ENCODE measurements at regions not wholly inside any gene's neighbourhood (a gene's known extent, or its start where the extent isn't known, plus 50 kb on each side); places are given as distances from the start of the nearest gene placed in this dataset.

GRCh38 chr12:32025906-32026305 is 66.7 kb downstream of the RESF1 start:
- no peak overlapping the region for H3K14ac ChIP-seq (ENCODE audit: low read length)
- H3K4me2 ChIP-seq (ENCODE audit: insufficient read depth, low read length, poor library complexity, severe bottlenecking), result no peak overlapping the region
- no peak overlapping the region for H2AFZ ChIP-seq (ENCODE audit: low read length)
- H2AK5ac ChIP-seq (ENCODE audit: low read depth, low read length), result no peak overlapping the region
- H3K18ac ChIP-seq (ENCODE audit: low read length), result no peak overlapping the region
- H2BK15ac ChIP-seq (ENCODE audit: low read length), result no peak overlapping the region
- no peak overlapping the region for H2BK120ac ChIP-seq (ENCODE audit: low read depth, low read length)
- DNase-seq (ENCODE audit: low spot score), result no peak
- H4K8ac ChIP-seq (ENCODE audit: low read depth, low read length), result no peak overlapping the region
- no peak overlapping the region for H3K4ac ChIP-seq (ENCODE audit: low read length)
- H3K27me3 ChIP-seq (ENCODE audit: control insufficient read depth in 3 of 3, insufficient read depth in 3 of 3, low read depth in 1 of 3, low read length in 3 of 3), result no peaks in the 10 kb centered on the region
- peaks cover 2 to 9% of the 10 kb centered on the region in 2 donors for H3K4me1 ChIP-seq (ENCODE audit: control insufficient read depth in 2 of 2, insufficient read depth in 1 of 2, low read depth in 1 of 2, low read length in 2 of 2)
- peaks cover 0 to 4% of the 10 kb centered on the region in 2 donors for H3K9me3 ChIP-seq (replicated peaks in 1 of 2; ENCODE audit: control insufficient read depth in 2 of 2, insufficient read depth in 1 of 2, low read depth in 1 of 2, low read length in 2 of 2)
- WGBS, 2 donors (ENCODE audit: extremely low coverage in 2 of 2, insufficient read length in 2 of 2, insufficient replicate concordance in 1 of 2), result no CpG with 5 or more reads among the region's 8 CpGs
- H2BK12ac ChIP-seq (ENCODE audit: low read length), result no peak overlapping the region
- H3K79me1 ChIP-seq (ENCODE audit: low read depth, low read length), result no peaks in the 10 kb centered on the region
- no peak overlapping the region for H3K9ac ChIP-seq (ENCODE audit: low read depth, low read length, poor library complexity)
- no peak overlapping the region for H3K27ac ChIP-seq (replicated peaks; ENCODE audit: low read length)
- no peak overlapping the region for H2BK5ac ChIP-seq (ENCODE audit: low read length)
- H3K36me3 ChIP-seq (replicated peaks in 1 of 2; ENCODE audit: control insufficient read depth in 2 of 2, insufficient read depth in 2 of 2, low read length in 2 of 2), result no peaks in the 10 kb centered on the region
- H3K23ac ChIP-seq (ENCODE audit: low read depth, low read length, poor library complexity), result no peak overlapping the region
- no peak overlapping the region for H4K91ac ChIP-seq (ENCODE audit: low read depth, low read length, poor library complexity)
- no peak overlapping the region for H3K4me3 ChIP-seq (ENCODE audit: low read length in 2 of 2)

GRCh38 chr12:32027684-32028365 is 68.6 kb downstream of the RESF1 start:
- Histone ChIP-seq H2BK15ac (ENCODE audit: low read length) (no peak overlapping the region), H2BK5ac (ENCODE audit: low read length) (no peak overlapping the region), H3K4me3 (ENCODE audit: low read length in 2 of 2) (no peak overlapping the region), H3K14ac (ENCODE audit: low read length) (no peak overlapping the region), H3K4me2 (ENCODE audit: insufficient read depth, low read length, poor library complexity, severe bottlenecking) (no peak overlapping the region), H3K9me3 (replicated peaks in 1 of 2; ENCODE audit: control insufficient read depth in 2 of 2, insufficient read depth in 1 of 2, low read depth in 1 of 2, low read length in 2 of 2) (no peaks in the 10 kb centered on the region), H4K91ac (ENCODE audit: low read depth, low read length, poor library complexity) (no peak overlapping the region), H3K23ac (ENCODE audit: low read depth, low read length, poor library complexity) (no peak overlapping the region), H2BK12ac (ENCODE audit: low read length) (no peak overlapping the region), H3K79me1 (ENCODE audit: low read depth, low read length) (no peaks in the 10 kb centered on the region), H3K9ac (ENCODE audit: low read depth, low read length, poor library complexity) (no peak overlapping the region), H3K36me3 (replicated peaks in 1 of 2; ENCODE audit: control insufficient read depth in 2 of 2, insufficient read depth in 2 of 2, low read length in 2 of 2) (no peaks in the 10 kb centered on the region), H3K27ac (replicated peaks; ENCODE audit: low read length) (no peak overlapping the region), H3K18ac (ENCODE audit: low read length) (no peak overlapping the region), H2AFZ (ENCODE audit: low read length) (no peak overlapping the region), H3K27me3 (ENCODE audit: control insufficient read depth in 3 of 3, insufficient read depth in 3 of 3, low read depth in 1 of 3, low read length in 3 of 3) (no peaks in the 10 kb centered on the region), H3K4ac (ENCODE audit: low read length) (no peak overlapping the region), H2BK120ac (ENCODE audit: low read depth, low read length) (no peak overlapping the region), H2AK5ac (ENCODE audit: low read depth, low read length) (no peak overlapping the region), H4K8ac (ENCODE audit: low read depth, low read length) (no peak overlapping the region), H3K4me1 (ENCODE audit: control insufficient read depth in 2 of 2, insufficient read depth in 1 of 2, low read depth in 1 of 2, low read length in 2 of 2) (peaks cover 4 to 11% of the 10 kb centered on the region in 2 donors)
- WGBS, 2 donors (ENCODE audit: extremely low coverage in 2 of 2, insufficient read length in 2 of 2, insufficient replicate concordance in 1 of 2), result no CpG with 5 or more reads among the region's 6 CpGs
- no peak for DNase-seq (ENCODE audit: low spot score)

- no peaks in the 10 kb centered on the region for H3K9me3 ChIP-seq (replicated peaks in 1 of 2; ENCODE audit: control insufficient read depth in 2 of 2, insufficient read depth in 1 of 2, low read depth in 1 of 2, low read length in 2 of 2)
- no peak overlapping the region for H2AFZ ChIP-seq (ENCODE audit: low read length)
- no peak overlapping the region for H4K8ac ChIP-seq (ENCODE audit: low read depth, low read length)
- H3K4me1 ChIP-seq (ENCODE audit: control insufficient read depth in 2 of 2, insufficient read depth in 1 of 2, low read depth in 1 of 2, low read length in 2 of 2), result peaks cover 1 to 6% of the 10 kb centered on the region in 2 donors
- H3K23ac ChIP-seq (ENCODE audit: low read depth, low read length, poor library complexity), result no peak overlapping the region
- no peak for DNase-seq (ENCODE audit: low spot score)
- H3K4ac ChIP-seq (ENCODE audit: low read length), result no peak overlapping the region
- H3K36me3 ChIP-seq (replicated peaks in 1 of 2; ENCODE audit: control insufficient read depth in 2 of 2, insufficient read depth in 2 of 2, low read length in 2 of 2), result no peaks in the 10 kb centered on the region
- WGBS, 2 donors (ENCODE audit: extremely low coverage in 2 of 2, insufficient read length in 2 of 2, insufficient replicate concordance in 1 of 2), result no CpG with 5 or more reads among the region's 12 CpGs
- no peaks in the 10 kb centered on the region for H3K79me1 ChIP-seq (ENCODE audit: low read depth, low read length)
- no peak overlapping the region for H3K14ac ChIP-seq (ENCODE audit: low read length)
- H2BK12ac ChIP-seq (ENCODE audit: low read length), result no peak overlapping the region
- no peak overlapping the region for H3K18ac ChIP-seq (ENCODE audit: low read length)
- H2BK5ac ChIP-seq (ENCODE audit: low read length), result no peak overlapping the region
- H4K91ac ChIP-seq (ENCODE audit: low read depth, low read length, poor library complexity), result no peak overlapping the region
- H2AK5ac ChIP-seq (ENCODE audit: low read depth, low read length), result no peak overlapping the region
- no peaks in the 10 kb centered on the region for H3K27me3 ChIP-seq (ENCODE audit: control insufficient read depth in 3 of 3, insufficient read depth in 3 of 3, low read depth in 1 of 3, low read length in 3 of 3)
- H2BK120ac ChIP-seq (ENCODE audit: low read depth, low read length), result no peak overlapping the region
- H3K9ac ChIP-seq (ENCODE audit: low read depth, low read length, poor library complexity), result no peak overlapping the region
- H2BK15ac ChIP-seq (ENCODE audit: low read length), result no peak overlapping the region
- H3K4me2 ChIP-seq (ENCODE audit: insufficient read depth, low read length, poor library complexity, severe bottlenecking), result no peak overlapping the region
- H3K27ac ChIP-seq (replicated peaks; ENCODE audit: low read length), result no peak overlapping the region
- no peak overlapping the region for H3K4me3 ChIP-seq (ENCODE audit: low read length in 2 of 2)
Measured at GRCh38 chr12:32030151-32030550, 70.9 kb downstream of the RESF1 start.

- H3K4me1 ChIP-seq (ENCODE audit: control insufficient read depth in 2 of 2, insufficient read depth in 1 of 2, low read depth in 1 of 2, low read length in 2 of 2), result peaks cover 1 to 2% of the 10 kb centered on the region in 2 donors
- H3K9me3 ChIP-seq (replicated peaks in 1 of 2; ENCODE audit: control insufficient read depth in 2 of 2, insufficient read depth in 1 of 2, low read depth in 1 of 2, low read length in 2 of 2), result no peaks in the 10 kb centered on the region
- H3K14ac ChIP-seq (ENCODE audit: low read length), result no peak overlapping the region
- no peak overlapping the region for H3K27ac ChIP-seq (replicated peaks; ENCODE audit: low read length)
- H3K4me3 ChIP-seq (ENCODE audit: low read length in 2 of 2), result no peak overlapping the region
- H2BK5ac ChIP-seq (ENCODE audit: low read length), result no peak overlapping the region
- no peak overlapping the region for H3K9ac ChIP-seq (ENCODE audit: low read depth, low read length, poor library complexity)
- no peak for DNase-seq (ENCODE audit: low spot score)
- H3K36me3 ChIP-seq (replicated peaks in 1 of 2; ENCODE audit: control insufficient read depth in 2 of 2, insufficient read depth in 2 of 2, low read length in 2 of 2), result no peaks in the 10 kb centered on the region
- WGBS, 2 donors (ENCODE audit: extremely low coverage in 2 of 2, insufficient read length in 2 of 2, insufficient replicate concordance in 1 of 2), result no CpG with 5 or more reads among the region's 2 CpGs
- no peak overlapping the region for H2BK12ac ChIP-seq (ENCODE audit: low read length)
- H3K18ac ChIP-seq (ENCODE audit: low read length), result no peak overlapping the region
- no peak overlapping the region for H3K23ac ChIP-seq (ENCODE audit: low read depth, low read length, poor library complexity)
- no peak overlapping the region for H4K8ac ChIP-seq (ENCODE audit: low read depth, low read length)
- H2AK5ac ChIP-seq (ENCODE audit: low read depth, low read length), result no peak overlapping the region
- no peak overlapping the region for H4K91ac ChIP-seq (ENCODE audit: low read depth, low read length, poor library complexity)
- H3K27me3 ChIP-seq (ENCODE audit: control insufficient read depth in 3 of 3, insufficient read depth in 3 of 3, low read depth in 1 of 3, low read length in 3 of 3), result no peaks in the 10 kb centered on the region
- no peak overlapping the region for H3K4me2 ChIP-seq (ENCODE audit: insufficient read depth, low read length, poor library complexity, severe bottlenecking)
- no peaks in the 10 kb centered on the region for H3K79me1 ChIP-seq (ENCODE audit: low read depth, low read length)
- H2BK15ac ChIP-seq (ENCODE audit: low read length), result no peak overlapping the region
- H2BK120ac ChIP-seq (ENCODE audit: low read depth, low read length), result no peak overlapping the region
- no peak overlapping the region for H2AFZ ChIP-seq (ENCODE audit: low read length)
- no peak overlapping the region for H3K4ac ChIP-seq (ENCODE audit: low read length)
Measured at GRCh38 chr12:32030676-32031075, 71.5 kb downstream of the RESF1 start.
